Liver (tissue), 3 donors: ENCODE measurements at regions not wholly inside any gene's neighbourhood (a gene's known extent, or its start where the extent isn't known, plus 50 kb on each side); places are given as distances from the start of the nearest gene placed in this dataset.

Experiments used
- ATF3 ChIP-seq: IDR thresholded peaks from 2 replicates; pipeline ENCODE4 v1.6.1; 2016; ENCODE audit warnings: antibody characterized with exemption
- CTCF ChIP-seq: fragments of 150-350 bp; IDR thresholded peaks from 2 replicates; pipeline ENCODE4 v1.5.1; 2017; ENCODE audit warnings: improper control_type of control experiment, low read depth, low read length; ENCODE audit not compliant: missing input control
- FOXA1 ChIP-seq: IDR thresholded peaks from 2 replicates; pipeline ENCODE4 v1.6.1; 2016; ENCODE audit warnings: antibody characterized with exemption
- MAX ChIP-seq: IDR thresholded peaks from 2 replicates; pipeline ENCODE4 v1.6.1; 2016; ENCODE audit warnings: antibody characterized with exemption
- NR2F2 ChIP-seq: IDR thresholded peaks from 2 replicates; pipeline ENCODE4 v1.6.1; 2016; ENCODE audit warnings: antibody characterized with exemption
- RAD21 ChIP-seq, 2 donors: IDR thresholded peaks; 2 replicates each; pipeline ENCODE4 v1.6.1; 2016; ENCODE audit warnings: antibody characterized with exemption in 2 of 2, mild to moderate bottlenecking in 2 of 2
- REST ChIP-seq: IDR thresholded peaks from 2 replicates; pipeline ENCODE4 v1.6.1; 2016; ENCODE audit warnings: antibody characterized with exemption, mild to moderate bottlenecking
- RXRA ChIP-seq, 2 donors: IDR thresholded peaks; 2 replicates each; pipeline ENCODE4 v1.6.1; 2017 to 2018; ENCODE audit warnings: antibody characterized with exemption in 2 of 2, mild to moderate bottlenecking in 1 of 2
- SP1 ChIP-seq: IDR thresholded peaks from 2 replicates; pipeline ENCODE4 v1.6.1; 2018; ENCODE audit warnings: antibody characterized with exemption, mild to moderate bottlenecking
- TAF1 ChIP-seq: conservative IDR thresholded peaks from 2 replicates; pipeline ENCODE4 v1.6.1; 2016; ENCODE audit warnings: antibody characterized with exemption, mild to moderate bottlenecking
- YY1 ChIP-seq: IDR thresholded peaks from 2 replicates; pipeline ENCODE4 v1.6.1; 2016; ENCODE audit warnings: antibody characterized with exemption, mild to moderate bottlenecking
- donor health status: healthy.
- donor health status: healthy.

- TF ChIP-seq CTCF: no peak
- TF ChIP-seq ATF3: no peak
- no peak for TF ChIP-seq RAD21 (IDR thresholded peaks at IDR 0.05)
- TF ChIP-seq FOXA1: no peak
- TF ChIP-seq REST: no peak
- TF ChIP-seq YY1: no peak
- TF ChIP-seq TAF1: no peak
- no peak for TF ChIP-seq MAX
- no peak for TF ChIP-seq SP1
- no peak for TF ChIP-seq RXRA (IDR thresholded peaks at IDR 0.05)
- TF ChIP-seq NR2F2: no peak
These were observed 190.3 kb upstream of the KLHL4 start for GRCh38 chrX:87327267-87327666.
